ENCODE measurements at regions not wholly inside any gene's neighbourhood (a gene's known extent, or its start where the extent isn't known, plus 50 kb on each side); places are given as distances from the start of the nearest gene placed in this dataset.

GRCh38 chr12:30378307-30378706 is 317.4 kb downstream of the IPO8 start:
- no peak overlapping the region for H3K27ac ChIP-seq
- no peak for TF ChIP-seq CTCF (IDR thresholded peaks at IDR 0.05)
- H3K27me3 ChIP-seq = no peaks in the 10 kb centered on the region
- no peak overlapping the region for H3K4me3 ChIP-seq
- no peaks in the 10 kb centered on the region for H3K4me1 ChIP-seq
- intact Hi-C loops (cut with DNase I; ENCODE audit: low total_unique reads) = no loop called here
- DNase-seq = no peak
- no peaks in the 10 kb centered on the region for H3K9me3 ChIP-seq
- no peaks in the 10 kb centered on the region for H3K36me3 ChIP-seq

- no peaks in the 10 kb centered on the region for H3K27me3 ChIP-seq
- no peak for DNase-seq
- H3K27ac ChIP-seq = no peak overlapping the region
- no peak overlapping the region for H3K4me3 ChIP-seq
- H3K36me3 ChIP-seq = no peaks in the 10 kb centered on the region
- no peak for TF ChIP-seq CTCF (IDR thresholded peaks at IDR 0.05)
- intact Hi-C loops (cut with DNase I; ENCODE audit: low total_unique reads) = no loop called here
- peaks cover 0 to 3% (median 0%) of the 10 kb centered on the region in 3 donors for H3K9me3 ChIP-seq
- H3K4me1 ChIP-seq = no peaks in the 10 kb centered on the region
Observed at GRCh38 chr12:30364822-30365221, 330.8 kb downstream of the IPO8 start.

- H3K27me3 ChIP-seq = no peaks in the 10 kb centered on the region
- H3K4me1 ChIP-seq = no peaks in the 10 kb centered on the region
- no peak for TF ChIP-seq CTCF (IDR thresholded peaks at IDR 0.05)
- no peak for DNase-seq
- no peak overlapping the region for H3K27ac ChIP-seq
- H3K36me3 ChIP-seq = no peaks in the 10 kb centered on the region
- intact Hi-C loops (cut with DNase I; ENCODE audit: low total_unique reads) = no loop called here
- no peaks in the 10 kb centered on the region for H3K9me3 ChIP-seq
- no peak overlapping the region for H3K4me3 ChIP-seq
Observed at GRCh38 chr12:30361145-30361544, 334.5 kb downstream of the IPO8 start.

GRCh38 chr12:30358671-30359070 is 337.0 kb downstream of the IPO8 start:
- Histone ChIP-seq H3K4me1 (no peaks in the 10 kb centered on the region), H3K27me3 (no peaks in the 10 kb centered on the region), H3K4me3 (no peak overlapping the region), H3K36me3 (no peaks in the 10 kb centered on the region), H3K27ac (no peak overlapping the region), H3K9me3 (no peaks in the 10 kb centered on the region)
- TF ChIP-seq CTCF (IDR thresholded peaks at IDR 0.05) = no peak
- no peak for DNase-seq
- intact Hi-C loops (cut with DNase I; ENCODE audit: low total_unique reads) = no loop called here

- no peaks in the 10 kb centered on the region for H3K27me3 ChIP-seq
- intact Hi-C loops (cut with DNase I; ENCODE audit: low total_unique reads) = no loop called here
- no peak overlapping the region for H3K27ac ChIP-seq
- no peaks in the 10 kb centered on the region for H3K9me3 ChIP-seq
- H3K36me3 ChIP-seq = no peaks in the 10 kb centered on the region
- no peak for DNase-seq
- TF ChIP-seq CTCF (IDR thresholded peaks at IDR 0.05) = no peak
- H3K4me3 ChIP-seq = no peak overlapping the region
- no peaks in the 10 kb centered on the region for H3K4me1 ChIP-seq
Observed at GRCh38 chr12:30357766-30358490, 337.7 kb downstream of the IPO8 start.
